Medulla oblongata (tissue), 1 donor: ENCODE measurements at regions not wholly inside any gene's neighbourhood (a gene's known extent, or its start where the extent isn't known, plus 50 kb on each side); places are given as distances from the start of the nearest gene placed in this dataset.
"Not testable (repeated sequence)": the region's sequence is repeated elsewhere in the genome, so short reads cannot be mapped to it uniquely, and the experiment has no call there.

Source experiments
- DNase-seq: peaks from one replicate; pipeline ENCODE4 v3.0.0-alpha.2; 2015; ENCODE audit errors: extremely low spot score

- not testable (repeated sequence) for DNase-seq
Observed at GRCh38 chr3:90197383-90197782, 1090.0 kb downstream of the EPHA3 start.

- DNase-seq = not testable (repeated sequence)
Observed at GRCh38 chr3:90202931-90203330, 1095.5 kb downstream of the EPHA3 start.

- not testable (repeated sequence) for DNase-seq
Observed at GRCh38 chr3:90206482-90206881, 1099.1 kb downstream of the EPHA3 start.

DNA sequence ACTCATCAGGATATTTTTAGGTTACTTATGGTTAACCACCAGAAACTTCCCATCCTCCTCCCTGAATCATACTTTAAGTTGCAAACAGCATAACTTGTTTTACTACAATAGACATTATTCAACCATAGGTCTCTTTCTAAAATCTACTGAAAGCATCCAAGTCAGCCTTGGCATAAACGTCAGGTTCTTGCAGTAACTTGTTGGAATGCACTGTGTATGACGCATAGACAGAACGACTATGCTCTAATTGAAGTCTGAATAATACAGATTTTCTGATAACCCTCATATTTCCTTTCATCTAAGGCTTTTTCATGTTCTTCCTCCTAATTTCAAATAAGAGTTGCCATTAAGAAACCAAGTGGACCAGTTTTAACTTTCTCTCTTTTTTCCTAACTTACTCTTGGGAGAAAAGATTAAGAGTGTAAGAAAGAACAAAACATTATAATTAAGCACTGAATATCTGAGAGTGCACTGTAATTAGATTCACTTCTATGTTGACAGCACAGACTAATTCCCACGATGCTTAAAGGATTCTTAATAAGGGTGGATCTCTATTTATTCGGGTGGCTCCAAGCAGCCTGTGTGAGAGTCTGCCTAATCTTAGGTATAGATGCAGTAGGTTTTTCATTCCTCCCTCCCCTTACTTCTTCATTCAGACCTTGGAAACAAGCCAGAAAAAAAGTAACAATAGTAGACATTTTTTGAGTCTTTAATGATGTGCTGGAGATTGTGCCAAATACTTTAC lies 1100.1 kb downstream of the EPHA3 start:
- not testable (repeated sequence) for DNase-seq

GRCh38 chr3:90221900-90222299 lies 1114.5 kb downstream of the EPHA3 start:
- DNase-seq = peak; percentile 15

GRCh38 chr3:90241481-90241880 lies 1134.1 kb downstream of the EPHA3 start:
- DNase-seq = no peak

- no peak for DNase-seq
Observed at GRCh38 chr3:90253131-90253530, 1145.7 kb downstream of the EPHA3 start.

GRCh38 chr3:90261481-90262433 lies 1154.3 kb downstream of the EPHA3 start:
- no peak for DNase-seq
